DOHH2 (cell line): ENCODE measurements at regions not wholly inside any gene's neighbourhood (a gene's known extent, or its start where the extent isn't known, plus 50 kb on each side); places are given as distances from the start of the nearest gene placed in this dataset.

Experiments
- CTCF ChIP-seq: fragments of 200-600 bp; sonication (generic); IDR thresholded peaks from one replicate; pipeline ENCODE4 v1.5.1; 2014; ENCODE audit warnings: antibody characterized with exemption, mild to moderate bottlenecking, low read depth, low read length; ENCODE audit not compliant: poor library complexity, severe bottlenecking
- EZH2phosphoT487 ChIP-seq: fragments of 200-600 bp; sonication (generic); IDR thresholded peaks from 2 replicates; pipeline ENCODE4 v1.6.1; 2017; ENCODE audit warnings: borderline replicate concordance, mild to moderate bottlenecking, antibody characterized with exemption, low read length, moderate library complexity, mixed read lengths

- TF ChIP-seq CTCF = no peak
- no peak for TF ChIP-seq EZH2phosphoT487
Observed at GRCh38 chr10:64896582-64896981, 1375.4 kb downstream of the REEP3 start.
